ENCODE measurements at regions not wholly inside any gene's neighbourhood (a gene's known extent, or its start where the extent isn't known, plus 50 kb on each side); places are given as distances from the start of the nearest gene placed in this dataset.

- H4K20me1 ChIP-seq (ENCODE audit: low read depth, low read length): no peaks in the 10 kb centered on the region
- H2AFZ ChIP-seq (ENCODE audit: low read depth, low read length, severe bottlenecking): no peak overlapping the region
- no peak overlapping the region for H3K9ac ChIP-seq (ENCODE audit: low read length)
- no peak for TF ChIP-seq EZH2phosphoT487 (conservative IDR thresholded peaks at IDR 0.05; ENCODE audit: low read length)
- TF ChIP-seq, protein P1, sequence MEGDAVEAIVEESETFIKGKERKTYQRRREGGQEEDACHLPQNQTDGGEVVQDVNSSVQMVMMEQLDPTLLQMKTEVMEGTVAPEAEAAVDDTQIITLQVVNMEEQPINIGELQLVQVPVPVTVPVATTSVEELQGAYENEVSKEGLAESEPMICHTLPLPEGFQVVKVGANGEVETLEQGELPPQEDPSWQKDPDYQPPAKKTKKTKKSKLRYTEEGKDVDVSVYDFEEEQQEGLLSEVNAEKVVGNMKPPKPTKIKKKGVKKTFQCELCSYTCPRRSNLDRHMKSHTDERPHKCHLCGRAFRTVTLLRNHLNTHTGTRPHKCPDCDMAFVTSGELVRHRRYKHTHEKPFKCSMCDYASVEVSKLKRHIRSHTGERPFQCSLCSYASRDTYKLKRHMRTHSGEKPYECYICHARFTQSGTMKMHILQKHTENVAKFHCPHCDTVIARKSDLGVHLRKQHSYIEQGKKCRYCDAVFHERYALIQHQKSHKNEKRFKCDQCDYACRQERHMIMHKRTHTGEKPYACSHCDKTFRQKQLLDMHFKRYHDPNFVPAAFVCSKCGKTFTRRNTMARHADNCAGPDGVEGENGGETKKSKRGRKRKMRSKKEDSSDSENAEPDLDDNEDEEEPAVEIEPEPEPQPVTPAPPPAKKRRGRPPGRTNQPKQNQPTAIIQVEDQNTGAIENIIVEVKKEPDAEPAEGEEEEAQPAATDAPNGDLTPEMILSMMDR (IDR thresholded peaks at IDR 0.05; ENCODE audit: insufficient read depth, low read length, poor library complexity, severe bottlenecking): no peak
- no peak overlapping the region for H3K27ac ChIP-seq (ENCODE audit: low read depth, low read length)
- H3K79me2 ChIP-seq (ENCODE audit: insufficient read depth, low read length): no peaks in the 10 kb centered on the region
- no peak overlapping the region for H3K4me3 ChIP-seq (ENCODE audit: insufficient read depth, low read length, poor library complexity, severe bottlenecking)
- H3K9me3 ChIP-seq (ENCODE audit: insufficient read depth, low read length): no peaks in the 10 kb centered on the region
- H3K4me2 ChIP-seq (ENCODE audit: low read depth, low read length, poor library complexity, severe bottlenecking): no peak overlapping the region
- no peaks in the 10 kb centered on the region for H3F3A ChIP-seq (ENCODE audit: insufficient read depth)
- no peaks in the 10 kb centered on the region for H3K27me3 ChIP-seq (ENCODE audit: low read length)
- no peaks in the 10 kb centered on the region for H3K9me2 ChIP-seq (replicated peaks; ENCODE audit: insufficient read depth, low read length)
- no peaks in the 10 kb centered on the region for H3K36me3 ChIP-seq (ENCODE audit: low read length)
These were observed 99.2 kb upstream of the PIK3CG start for GRCh38 chr7:106765727-106766355.

DNA sequence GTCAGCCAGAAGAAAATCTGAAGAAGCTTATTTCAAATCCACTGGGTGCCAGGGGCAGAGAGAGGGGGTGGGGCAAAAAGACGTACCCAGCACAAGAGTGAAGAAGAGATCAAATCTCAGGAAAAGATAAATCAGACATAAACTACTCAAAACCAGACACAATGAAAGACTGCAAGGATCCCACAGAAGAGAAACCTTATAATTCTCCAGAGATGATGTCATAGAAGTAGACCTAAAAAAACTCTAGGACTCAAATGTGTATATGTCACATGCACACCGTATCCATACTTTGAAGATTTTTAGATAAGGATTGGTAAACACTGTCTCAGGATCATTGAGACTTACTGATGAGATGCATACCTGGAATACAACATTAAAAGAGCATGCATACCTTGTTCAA lies 98.5 kb upstream of the PIK3CG start:
- no peak overlapping the region for H3K4me3 ChIP-seq (ENCODE audit: insufficient read depth, low read length, poor library complexity, severe bottlenecking)
- TF ChIP-seq EZH2phosphoT487 (conservative IDR thresholded peaks at IDR 0.05; ENCODE audit: low read length): no peak
- TF ChIP-seq, protein P1 (IDR thresholded peaks at IDR 0.05; ENCODE audit: insufficient read depth, low read length, poor library complexity, severe bottlenecking): no peak

GRCh38 chr7:106767078-106767477 lies 98.0 kb upstream of the PIK3CG start:
- Histone ChIP-seq H3K9ac (ENCODE audit: low read length) (no peak overlapping the region), H4K20me1 (ENCODE audit: low read depth, low read length) (no peaks in the 10 kb centered on the region), H3K9me3 (ENCODE audit: insufficient read depth, low read length) (no peaks in the 10 kb centered on the region), H3K4me2 (ENCODE audit: low read depth, low read length, poor library complexity, severe bottlenecking) (no peak overlapping the region), H3K9me2 (replicated peaks; ENCODE audit: insufficient read depth, low read length) (no peaks in the 10 kb centered on the region), H3K27me3 (ENCODE audit: low read length) (no peaks in the 10 kb centered on the region), H3F3A (ENCODE audit: insufficient read depth) (no peaks in the 10 kb centered on the region), H3K27ac (ENCODE audit: low read depth, low read length) (no peak overlapping the region), H3K36me3 (ENCODE audit: low read length) (no peaks in the 10 kb centered on the region), H3K79me2 (ENCODE audit: insufficient read depth, low read length) (no peaks in the 10 kb centered on the region), H2AFZ (ENCODE audit: low read depth, low read length, severe bottlenecking) (peak overlapping the region; percentile 25), H3K4me3 (ENCODE audit: insufficient read depth, low read length, poor library complexity, severe bottlenecking) (no peak overlapping the region)
- TF ChIP-seq EZH2phosphoT487 (conservative IDR thresholded peaks at IDR 0.05; ENCODE audit: low read length): no peak
- TF ChIP-seq, protein P1 (IDR thresholded peaks at IDR 0.05; ENCODE audit: insufficient read depth, low read length, poor library complexity, severe bottlenecking): no peak

More for the DNA sequence above, 98.5 kb upstream of the PIK3CG start:
- no peaks in the 10 kb centered on the region for H3F3A ChIP-seq (ENCODE audit: insufficient read depth)
- H3K79me2 ChIP-seq (ENCODE audit: insufficient read depth, low read length): no peaks in the 10 kb centered on the region
- no peaks in the 10 kb centered on the region for H3K36me3 ChIP-seq (ENCODE audit: low read length)
- no peaks in the 10 kb centered on the region for H4K20me1 ChIP-seq (ENCODE audit: low read depth, low read length)
- H3K27ac ChIP-seq (ENCODE audit: low read depth, low read length): no peak overlapping the region
- H3K9ac ChIP-seq (ENCODE audit: low read length): no peak overlapping the region
- H2AFZ ChIP-seq (ENCODE audit: low read depth, low read length, severe bottlenecking): no peak overlapping the region
- no peaks in the 10 kb centered on the region for H3K9me2 ChIP-seq (replicated peaks; ENCODE audit: insufficient read depth, low read length)
- no peaks in the 10 kb centered on the region for H3K27me3 ChIP-seq (ENCODE audit: low read length)
- no peak overlapping the region for H3K4me2 ChIP-seq (ENCODE audit: low read depth, low read length, poor library complexity, severe bottlenecking)
- no peaks in the 10 kb centered on the region for H3K9me3 ChIP-seq (ENCODE audit: insufficient read depth, low read length)
